SU-DHL-6 (cell line): ENCODE measurements at regions not wholly inside any gene's neighbourhood (a gene's known extent, or its start where the extent isn't known, plus 50 kb on each side); places are given as distances from the start of the nearest gene placed in this dataset.

Experiments used
- EZH2phosphoT487 ChIP-seq: fragments of 200-600 bp; sonication (generic), shearing (Covaris generic); conservative IDR thresholded peaks from 2 replicates; pipeline ENCODE4 v1.6.1; 2018; ENCODE audit warnings: mild to moderate bottlenecking, antibody characterized with exemption, low read length, moderate library complexity, mixed read lengths
- TF ChIP-seq, protein P1 (sequence below): fragments of 200-600 bp; sonication (generic); IDR thresholded peaks from one replicate; pipeline ENCODE4 v1.5.1; 2017; ENCODE audit warnings: antibody characterized with exemption, mild to moderate bottlenecking, low read length, moderate library complexity; ENCODE audit not compliant: insufficient read depth, poor library complexity, severe bottlenecking

- TF ChIP-seq, protein P1, sequence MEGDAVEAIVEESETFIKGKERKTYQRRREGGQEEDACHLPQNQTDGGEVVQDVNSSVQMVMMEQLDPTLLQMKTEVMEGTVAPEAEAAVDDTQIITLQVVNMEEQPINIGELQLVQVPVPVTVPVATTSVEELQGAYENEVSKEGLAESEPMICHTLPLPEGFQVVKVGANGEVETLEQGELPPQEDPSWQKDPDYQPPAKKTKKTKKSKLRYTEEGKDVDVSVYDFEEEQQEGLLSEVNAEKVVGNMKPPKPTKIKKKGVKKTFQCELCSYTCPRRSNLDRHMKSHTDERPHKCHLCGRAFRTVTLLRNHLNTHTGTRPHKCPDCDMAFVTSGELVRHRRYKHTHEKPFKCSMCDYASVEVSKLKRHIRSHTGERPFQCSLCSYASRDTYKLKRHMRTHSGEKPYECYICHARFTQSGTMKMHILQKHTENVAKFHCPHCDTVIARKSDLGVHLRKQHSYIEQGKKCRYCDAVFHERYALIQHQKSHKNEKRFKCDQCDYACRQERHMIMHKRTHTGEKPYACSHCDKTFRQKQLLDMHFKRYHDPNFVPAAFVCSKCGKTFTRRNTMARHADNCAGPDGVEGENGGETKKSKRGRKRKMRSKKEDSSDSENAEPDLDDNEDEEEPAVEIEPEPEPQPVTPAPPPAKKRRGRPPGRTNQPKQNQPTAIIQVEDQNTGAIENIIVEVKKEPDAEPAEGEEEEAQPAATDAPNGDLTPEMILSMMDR = no peak
- TF ChIP-seq EZH2phosphoT487 = no peak
Measured at GRCh38 chr6:33860006-33860405, 56.2 kb upstream of the MLN start.
